SKM-1 (cell line): ENCODE measurements at regions not wholly inside any gene's neighbourhood (a gene's known extent, or its start where the extent isn't known, plus 50 kb on each side); places are given as distances from the start of the nearest gene placed in this dataset.

Experiments used
- DNase-seq: peaks from one replicate; lab custom pipeline; 2025; ENCODE audit not compliant: unreplicated experiment; lab: John Stamatoyannopoulos, UW

DNA sequence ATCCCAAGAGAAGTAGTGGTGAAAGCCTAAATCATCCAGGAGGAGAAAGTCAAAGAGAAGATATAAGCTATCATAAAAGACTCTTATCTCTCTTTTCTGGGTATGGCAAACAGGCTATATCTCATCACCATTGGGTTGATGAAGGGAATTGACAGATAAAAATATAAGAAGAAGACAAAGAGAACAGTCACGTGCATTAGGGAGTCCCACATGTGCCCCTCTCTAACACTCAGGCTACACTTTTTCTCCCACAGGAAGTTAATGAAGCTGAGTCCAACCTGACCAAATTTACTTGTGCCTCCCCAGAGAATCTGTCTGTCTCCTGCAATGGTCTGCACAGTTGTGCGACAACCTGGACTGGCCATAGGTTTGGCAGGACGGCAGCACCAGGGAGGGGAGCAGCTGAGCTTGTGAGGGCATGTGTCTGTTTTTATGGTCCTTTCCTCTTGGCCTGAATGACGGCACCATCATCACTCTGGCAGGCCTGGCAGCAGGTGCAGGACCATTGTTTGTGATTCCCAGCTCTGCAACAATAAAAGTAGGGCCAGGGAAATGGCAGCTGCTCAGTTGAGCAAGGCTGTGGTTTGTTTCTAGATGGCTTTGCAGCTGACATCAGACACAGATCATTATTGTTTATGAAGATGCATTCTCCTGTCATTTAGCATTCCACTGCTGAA, 144.5 kb upstream of the MCHR2 start:
- DNase-seq, result no peak

DNA sequence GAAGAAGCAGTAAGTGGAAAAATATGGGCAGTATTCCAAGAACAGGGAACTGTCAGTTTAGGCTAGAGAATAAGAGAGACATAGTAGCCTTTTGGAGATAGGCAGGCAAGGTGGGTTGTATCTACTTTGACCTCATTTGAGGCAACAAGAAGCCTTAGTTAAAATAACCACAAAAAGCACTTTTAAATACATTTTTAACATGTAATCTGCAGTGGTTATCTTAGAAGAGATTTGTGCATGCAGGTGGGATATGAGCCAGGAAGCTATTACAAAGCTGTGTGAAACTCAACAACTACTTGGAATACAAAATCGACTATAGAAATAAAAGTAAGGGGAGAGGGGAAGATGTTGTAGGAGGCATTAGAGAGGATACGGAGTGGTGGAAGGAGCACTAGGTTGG, 143.7 kb upstream of the MCHR2 start:
- no peak for DNase-seq

DNA sequence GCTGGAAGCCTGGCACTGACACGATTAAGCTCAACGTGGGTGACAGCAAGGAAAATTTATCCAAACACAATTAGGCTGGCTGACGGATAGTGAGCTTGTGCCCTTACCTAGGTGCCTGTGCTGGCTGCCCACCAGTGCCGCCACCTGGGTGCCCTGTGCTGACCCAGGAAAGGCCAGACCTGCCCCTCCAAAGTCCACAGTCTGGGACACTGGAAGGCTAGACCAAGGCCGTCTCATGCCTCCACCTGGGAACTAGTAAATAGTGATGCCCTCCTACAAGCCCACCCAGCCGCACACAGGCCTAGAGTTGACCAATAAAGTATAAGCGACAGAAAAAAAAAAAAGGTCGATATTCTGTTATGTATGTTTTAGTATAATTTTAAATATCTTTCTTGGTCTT, 142.6 kb upstream of the MCHR2 start:
- no peak for DNase-seq

DNA sequence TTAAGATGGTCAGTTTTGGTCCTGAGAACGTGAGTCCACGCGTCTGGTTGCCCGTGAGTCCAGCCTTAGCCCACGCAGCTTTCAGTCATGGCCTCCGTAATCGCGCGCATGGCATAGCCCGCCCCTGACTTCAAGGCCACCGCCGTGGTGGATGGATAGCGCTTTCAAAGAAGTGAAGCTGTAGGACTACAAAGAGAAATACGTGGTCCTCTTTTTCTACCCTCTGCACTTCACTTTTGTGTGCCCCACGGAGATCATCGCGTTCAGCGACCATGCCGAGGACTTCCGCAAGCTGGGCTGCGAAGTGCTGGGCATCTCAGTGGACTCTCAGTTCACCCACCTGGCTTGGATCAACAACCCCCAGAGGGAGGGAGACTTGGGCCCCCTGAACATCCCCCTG, 142.0 kb upstream of the MCHR2 start:
- no peak for DNase-seq

DNA sequence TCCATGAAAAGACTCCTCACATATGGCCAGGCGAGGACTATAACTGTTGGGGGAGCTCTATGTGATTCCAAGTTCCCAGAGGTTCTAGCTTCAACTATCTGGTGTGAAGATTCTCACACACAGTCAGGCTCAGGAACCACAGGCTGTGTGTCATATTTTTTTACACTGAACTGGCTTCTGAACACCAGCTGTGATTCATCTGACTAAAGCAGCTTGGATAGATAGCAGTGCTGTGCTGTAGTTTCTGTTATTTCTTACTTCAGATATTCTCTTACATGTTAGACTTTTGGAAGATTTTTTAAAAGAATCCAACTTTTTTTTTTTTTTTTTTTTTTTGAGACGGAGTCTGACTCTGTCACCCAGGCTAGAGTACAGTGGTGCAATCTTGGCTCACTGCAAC, 140.7 kb upstream of the MCHR2 start:
- no peak for DNase-seq

DNA sequence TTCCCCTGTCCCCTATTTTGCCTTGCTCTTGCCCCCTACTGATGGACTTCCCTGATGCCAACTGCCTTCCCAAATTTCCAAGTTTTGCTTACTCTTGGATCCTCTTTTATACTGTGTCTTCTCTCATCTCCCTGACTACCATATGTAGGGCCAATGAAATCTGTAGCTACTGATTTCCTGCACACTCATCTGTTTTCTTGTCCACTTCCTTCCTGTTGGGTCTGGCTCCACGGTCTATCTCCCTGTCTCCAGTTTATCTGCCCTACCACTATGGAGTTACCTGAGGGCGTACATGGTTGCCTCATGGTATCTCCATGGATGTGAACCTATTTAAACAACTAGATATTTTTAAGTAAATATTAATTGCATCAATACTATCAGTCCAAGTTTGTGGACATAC, 140.3 kb upstream of the MCHR2 start:
- no peak for DNase-seq

DNA sequence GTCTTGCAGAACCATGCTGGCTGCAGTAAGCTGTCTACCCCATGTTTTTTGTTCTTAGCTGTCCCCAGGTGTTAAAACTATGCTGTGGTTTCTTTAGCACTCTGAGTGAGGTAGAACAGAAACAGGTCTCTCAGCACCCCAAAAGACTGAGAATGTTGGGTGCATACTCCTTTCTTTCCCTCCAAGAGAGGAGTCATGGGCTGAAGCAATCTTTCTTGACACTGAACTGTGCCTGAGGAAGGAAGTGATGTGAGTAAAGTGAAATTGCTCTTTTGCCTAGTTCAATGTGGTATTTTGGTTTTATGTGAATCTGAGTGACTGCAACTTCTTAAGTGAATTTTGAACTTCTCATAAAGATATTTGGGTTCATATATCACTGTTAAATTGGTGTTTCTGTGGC, 138.0 kb upstream of the MCHR2 start:
- DNase-seq, result no peak

DNA sequence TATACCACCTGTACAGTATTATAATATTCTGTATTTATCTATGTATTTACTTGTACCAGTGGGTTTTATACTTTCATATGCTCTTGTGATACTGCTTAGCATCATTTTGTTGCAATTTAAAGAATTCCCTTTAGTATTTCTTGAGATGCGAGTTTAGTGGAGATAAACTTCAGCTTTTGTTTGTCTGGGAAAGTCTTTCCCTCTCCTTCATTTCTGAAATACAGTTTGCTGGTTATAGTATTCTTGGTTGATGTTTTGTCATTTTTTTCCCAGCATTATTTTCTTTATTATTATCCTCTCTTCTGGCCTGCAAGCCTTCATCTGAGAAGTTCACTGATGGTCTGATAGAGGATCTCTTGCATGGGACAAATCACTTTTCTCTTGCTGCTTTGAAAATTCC, 136.6 kb upstream of the MCHR2 start:
- no peak for DNase-seq

DNA sequence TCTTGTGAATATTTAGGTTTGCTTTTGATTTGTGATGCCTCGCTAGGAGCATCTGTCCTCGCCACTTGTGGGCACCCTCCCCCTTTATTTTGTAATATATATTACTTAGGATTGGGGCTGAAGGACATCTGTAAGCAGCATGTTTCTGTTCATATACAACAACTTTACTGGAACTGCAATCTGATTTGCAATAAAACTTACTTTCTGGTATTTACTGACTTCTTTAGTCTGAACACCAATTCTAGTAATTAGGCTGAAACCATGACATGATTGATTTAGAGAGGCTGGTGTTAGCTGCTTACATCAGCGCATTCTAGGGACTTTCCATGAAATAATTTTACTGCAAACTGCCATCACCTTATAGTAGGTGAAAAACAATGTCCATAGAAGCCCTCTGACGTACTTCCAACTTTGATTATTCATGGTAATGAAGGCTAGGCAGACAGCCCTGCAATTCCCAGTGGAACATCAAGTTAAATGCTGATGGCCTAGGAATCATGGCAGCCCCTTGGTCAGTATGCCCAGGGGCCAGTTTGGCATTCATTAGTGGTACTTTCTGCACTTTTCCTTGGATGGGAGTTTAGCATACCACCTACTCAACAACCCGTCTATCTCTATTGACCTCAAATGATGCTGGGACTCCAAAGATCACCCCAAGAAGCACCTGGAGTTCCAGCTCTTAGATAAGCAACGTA, 132.9 kb upstream of the MCHR2 start:
- DNase-seq, result no peak

DNA sequence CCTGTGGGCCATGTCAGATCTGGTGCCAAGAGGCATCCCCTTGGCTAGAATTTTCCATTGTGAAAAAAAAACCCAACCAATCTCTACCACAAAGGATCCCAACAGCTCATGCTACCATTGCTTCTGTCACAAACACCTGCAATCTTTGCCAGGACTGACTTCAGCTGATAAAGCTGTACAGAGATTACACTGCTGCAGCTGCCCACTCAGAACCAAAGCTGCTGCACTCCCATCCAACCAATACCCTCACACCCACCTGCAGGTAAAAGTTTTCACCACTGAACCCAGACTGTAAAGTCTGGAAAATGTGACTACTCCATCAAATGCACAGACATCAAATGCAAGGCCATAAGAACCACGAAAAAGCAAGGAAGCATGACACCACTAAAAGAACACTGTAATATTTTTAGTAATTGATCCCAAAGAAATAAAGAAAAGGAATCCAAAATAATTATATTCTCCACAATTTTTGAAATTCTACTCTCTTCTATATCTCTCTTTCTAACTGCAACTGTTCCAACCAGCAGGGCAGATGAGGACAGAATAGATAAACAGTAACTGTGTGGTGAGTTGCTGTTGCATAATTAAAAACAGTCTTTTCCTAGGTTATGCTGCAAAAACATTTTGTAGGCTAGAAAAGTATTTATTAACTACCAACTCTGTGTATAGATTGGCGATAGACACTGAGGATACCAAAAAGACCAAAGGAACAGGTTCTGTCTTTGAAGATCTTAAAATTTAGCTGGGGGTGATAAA, 128.0 kb upstream of the MCHR2 start:
- no peak for DNase-seq

DNA sequence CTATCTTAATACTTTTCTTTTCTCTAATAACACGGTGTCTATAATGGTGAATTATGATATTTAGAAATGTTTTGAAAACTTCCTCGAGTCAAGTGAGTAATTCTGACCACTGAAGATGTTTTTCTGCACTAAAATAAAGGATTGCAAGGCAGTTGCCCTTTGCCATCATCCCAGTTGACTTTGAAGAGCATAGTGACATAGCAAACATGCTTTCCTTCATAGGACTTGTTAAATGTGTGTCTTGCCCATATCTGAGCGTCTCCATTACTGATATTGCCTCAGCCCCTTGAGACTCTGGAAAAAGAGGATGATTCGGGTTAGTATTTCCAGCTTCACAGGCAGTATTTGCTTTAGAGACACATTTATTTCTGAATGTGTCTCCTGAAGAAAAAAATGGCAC, 125.2 kb upstream of the MCHR2 start:
- no peak for DNase-seq

DNA sequence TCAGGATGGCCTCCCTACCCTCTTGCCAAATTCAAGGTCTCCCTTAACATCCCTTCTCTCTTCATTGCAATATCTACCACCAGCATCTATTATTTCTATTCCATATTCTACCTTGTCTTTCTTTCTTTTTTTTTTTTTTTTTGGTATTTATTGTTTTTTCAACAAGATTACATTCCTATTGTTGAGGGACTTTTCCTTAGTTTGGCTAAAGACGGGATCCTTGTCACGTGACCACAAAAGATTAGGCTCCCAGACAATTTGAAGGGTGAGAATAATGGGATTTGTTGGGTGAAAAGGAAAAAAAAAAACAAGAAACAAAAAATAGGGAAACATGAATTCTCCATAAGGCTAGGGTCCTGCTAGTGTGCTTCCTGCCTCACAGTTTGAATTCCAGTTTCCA, 124.3 kb upstream of the MCHR2 start:
- no peak for DNase-seq

DNA sequence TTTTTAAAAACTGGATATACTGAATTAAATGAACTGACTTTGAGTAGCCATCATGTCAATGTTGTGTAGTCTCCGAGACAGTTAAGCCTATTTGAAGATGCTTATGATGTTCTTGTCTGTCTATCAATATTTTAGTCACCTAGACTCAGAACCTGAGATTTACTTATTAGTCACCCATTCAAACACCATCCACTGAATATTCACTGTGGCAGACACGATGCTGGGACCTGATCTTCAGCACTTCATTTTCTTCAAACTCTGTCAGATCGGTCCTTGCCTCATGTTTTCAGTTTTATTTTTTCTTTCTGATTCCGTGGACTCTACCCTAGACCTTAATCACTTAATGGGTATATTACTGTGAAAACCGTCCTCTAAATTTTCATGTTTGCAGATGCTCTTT, 123.7 kb upstream of the MCHR2 start:
- no peak for DNase-seq

DNA sequence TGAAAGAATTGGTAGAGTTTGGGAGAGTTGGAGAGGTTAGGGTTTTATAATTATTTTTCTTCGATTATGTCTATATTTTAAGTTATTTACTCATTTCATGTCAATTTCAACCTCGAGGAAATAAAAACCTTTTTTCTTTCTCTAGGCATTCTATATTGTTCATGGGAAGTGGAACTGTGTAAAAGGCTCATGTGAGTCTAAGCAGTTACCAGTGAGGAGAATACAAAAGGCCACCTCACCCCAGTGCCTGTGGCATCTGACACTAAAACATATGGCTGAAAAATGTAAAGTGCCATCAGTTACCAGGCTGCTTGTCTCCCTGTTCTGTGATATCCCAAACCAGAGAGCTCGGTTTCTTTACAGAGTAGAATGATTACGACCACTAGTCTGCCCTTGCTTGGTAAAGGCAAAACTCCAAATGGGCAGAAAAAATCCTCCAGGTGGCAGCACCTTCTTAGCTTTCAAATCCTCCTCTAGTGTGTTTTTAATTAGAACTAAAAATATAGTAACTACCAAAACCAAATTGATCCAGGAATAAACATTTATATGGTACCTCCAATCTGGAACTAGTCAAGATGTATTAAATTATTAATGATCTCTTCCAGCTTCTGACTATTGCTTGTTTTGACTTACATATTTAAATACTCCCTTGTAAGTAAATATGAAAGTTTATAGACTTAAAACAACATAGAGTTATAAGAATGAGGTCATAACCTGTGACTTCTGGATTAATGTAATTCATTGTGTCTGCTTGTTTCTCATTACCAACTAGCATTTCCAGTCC, 122.6 kb upstream of the MCHR2 start:
- peak; percentile 37 for DNase-seq

DNA sequence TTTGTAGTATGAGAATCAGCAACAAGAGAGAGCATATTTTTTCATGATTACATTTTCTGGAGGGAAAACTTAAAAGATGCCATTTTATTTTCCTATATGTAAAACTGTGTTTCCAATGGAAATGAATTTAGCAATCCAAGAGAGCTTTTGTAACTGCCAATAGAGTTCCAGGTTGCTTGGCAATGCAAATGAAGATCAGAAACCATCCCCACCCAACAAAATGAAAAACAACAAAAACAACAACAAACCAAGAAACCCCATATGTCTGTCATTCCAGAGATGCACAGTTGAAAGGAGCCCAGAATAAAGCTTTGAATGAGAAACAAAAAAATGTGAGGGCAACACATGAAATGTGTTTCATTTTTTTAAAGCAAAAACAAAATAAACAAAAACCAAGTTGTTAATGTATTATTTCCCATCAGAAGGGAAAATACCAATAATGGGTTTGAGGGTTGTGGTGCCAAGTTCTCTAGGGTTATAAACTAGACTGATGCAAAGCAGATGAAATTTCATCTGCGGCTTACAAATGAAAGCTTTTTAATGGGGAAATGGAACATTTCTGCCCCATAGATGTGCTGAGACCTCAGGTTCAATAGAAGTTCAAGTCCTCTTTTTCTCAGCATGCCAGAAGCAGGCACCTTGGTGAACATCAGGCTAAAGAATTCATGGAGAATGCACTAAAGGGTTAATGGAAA, 121.5 kb upstream of the MCHR2 start:
- DNase-seq, result no peak

DNA sequence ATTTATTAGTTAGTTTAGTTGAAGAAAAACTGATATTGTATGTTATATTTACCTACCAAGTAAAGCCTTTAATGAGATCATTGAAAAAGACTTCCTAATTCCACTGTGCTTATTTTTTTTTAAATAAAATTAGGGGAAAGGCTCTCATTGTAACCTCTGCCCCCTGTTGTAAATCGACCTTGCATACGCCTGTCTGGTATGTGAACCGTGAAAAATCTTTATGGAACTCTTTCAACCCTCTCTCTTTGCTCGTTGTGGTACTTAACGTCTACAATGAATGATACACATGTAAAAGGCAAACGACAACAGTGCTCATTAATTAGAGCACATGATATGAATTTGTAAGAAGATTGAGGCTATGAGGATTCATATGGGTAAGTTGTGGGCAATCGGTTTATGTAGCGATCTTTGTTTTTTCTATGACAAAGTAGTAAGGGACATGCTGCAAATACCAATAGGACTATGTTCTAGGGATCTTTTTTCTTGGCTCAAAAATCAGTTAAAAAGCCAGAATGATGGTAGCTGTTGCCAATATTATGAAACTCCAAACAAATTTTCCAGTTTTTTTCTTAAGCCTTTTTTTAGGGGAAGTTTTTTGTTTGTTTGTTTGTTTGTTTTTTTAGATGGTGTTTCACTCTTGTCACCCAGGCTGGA, 119.0 kb upstream of the MCHR2 start:
- no peak for DNase-seq

DNA sequence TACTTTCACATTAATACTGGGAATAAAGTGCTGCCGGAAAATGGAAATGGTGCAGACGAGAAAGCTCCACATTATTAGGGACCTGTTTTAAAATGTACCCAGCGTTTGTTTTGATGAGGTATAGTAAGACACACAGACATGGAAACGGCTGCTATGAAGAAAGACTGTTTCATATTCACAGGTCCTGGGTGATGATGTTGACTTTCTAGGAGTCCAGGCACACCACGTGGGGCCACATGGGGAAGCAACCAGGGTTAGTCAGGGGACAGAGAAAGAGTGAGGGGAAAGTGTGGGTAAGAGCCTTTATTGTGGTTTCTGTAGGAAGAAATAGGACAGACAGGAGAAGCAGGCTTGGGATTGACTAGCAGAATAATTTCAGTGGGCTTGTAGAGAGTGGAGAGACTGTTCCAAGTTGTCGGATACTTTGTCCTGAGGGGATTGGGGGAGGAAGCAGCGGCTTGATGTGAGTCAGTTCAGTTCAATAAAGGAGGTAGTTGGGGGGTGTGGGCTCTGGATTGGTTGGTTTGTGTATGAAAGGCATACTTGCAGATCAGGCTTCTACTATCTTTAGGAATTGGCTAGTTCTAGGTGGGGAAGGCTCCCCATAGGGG, 112.0 kb upstream of the MCHR2 start:
- DNase-seq, result no peak

DNA sequence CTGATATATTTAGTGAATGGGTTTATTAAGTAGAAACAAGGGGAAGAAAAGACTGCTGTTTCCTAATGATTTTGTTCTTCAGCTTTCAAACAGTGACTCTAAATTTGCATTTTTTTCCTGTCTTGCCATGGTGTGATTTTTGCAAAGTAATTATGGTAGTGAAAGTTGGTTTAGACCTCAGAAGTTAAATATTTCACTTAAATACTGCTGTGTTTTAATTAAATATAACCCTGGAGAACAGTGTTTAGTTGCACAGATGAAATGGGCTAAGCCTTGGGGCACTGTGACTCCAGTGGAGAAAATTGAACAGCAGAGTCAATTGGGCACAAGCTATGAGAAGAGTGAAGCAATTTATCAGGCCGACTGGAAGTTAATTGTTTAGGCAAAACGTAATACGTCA, 111.1 kb upstream of the MCHR2 start:
- no peak for DNase-seq

DNA sequence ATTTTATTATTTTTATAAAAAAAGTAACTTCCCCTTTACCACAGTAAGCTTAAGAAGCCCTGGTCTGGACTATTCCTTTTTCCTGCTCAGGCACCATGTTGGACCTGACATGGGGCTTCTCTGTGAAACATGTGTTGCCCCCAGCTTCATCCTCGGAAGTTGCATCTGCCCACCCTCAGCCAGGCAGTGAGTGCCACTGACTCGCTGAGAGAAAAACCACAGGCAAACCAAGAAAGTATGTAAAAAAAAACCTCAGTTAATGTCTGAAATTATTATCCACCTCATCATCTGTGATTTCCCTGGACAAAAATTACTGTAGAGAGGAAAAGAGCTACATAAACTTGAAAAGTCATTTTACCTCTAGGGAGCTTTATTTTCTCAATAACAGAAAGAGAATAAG, 109.9 kb upstream of the MCHR2 start:
- no peak for DNase-seq

DNA sequence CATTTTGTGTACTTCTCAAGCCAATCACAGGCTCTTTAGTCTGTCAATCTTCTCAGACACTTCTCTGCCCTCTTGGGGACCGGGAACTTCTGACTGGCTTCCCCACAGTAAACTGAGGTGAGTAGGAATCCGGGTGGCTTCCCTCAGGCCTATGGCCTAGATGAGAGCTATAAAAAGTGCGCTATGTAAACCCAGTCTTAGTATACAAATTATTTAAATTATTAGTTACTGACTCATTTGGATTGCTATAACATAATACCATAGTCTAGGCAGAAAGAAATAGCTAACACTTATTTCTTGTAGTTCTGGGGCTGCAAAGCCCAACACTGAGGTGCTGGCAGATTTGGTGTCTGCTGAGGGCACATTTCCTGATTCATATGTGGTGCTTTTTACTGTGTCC, 109.2 kb upstream of the MCHR2 start:
- DNase-seq, result no peak
